MM.1S (cell line): ENCODE measurements at regions not wholly inside any gene's neighbourhood (a gene's known extent, or its start where the extent isn't known, plus 50 kb on each side); places are given as distances from the start of the nearest gene placed in this dataset.

Source experiments
- EZH2 ChIP-seq: fragments of 300-600 bp; sonication (generic); optimal IDR thresholded peaks from 2 replicates; pipeline ENCODE3; 2017; ENCODE audit warnings: low read depth, mild to moderate bottlenecking, antibody characterized with exemption, low read length, mixed read lengths
- TF ChIP-seq, protein P1 (sequence below): fragments of 300-600 bp; sonication (generic); IDR thresholded peaks from 2 replicates; pipeline ENCODE4 v1.5.1; 2016; ENCODE audit warnings: antibody characterized with exemption, low read length, mixed read lengths

GRCh38 chr2:3971652-3972192, 268.3 kb downstream of the DCDC2C start:
- TF ChIP-seq, protein P1, sequence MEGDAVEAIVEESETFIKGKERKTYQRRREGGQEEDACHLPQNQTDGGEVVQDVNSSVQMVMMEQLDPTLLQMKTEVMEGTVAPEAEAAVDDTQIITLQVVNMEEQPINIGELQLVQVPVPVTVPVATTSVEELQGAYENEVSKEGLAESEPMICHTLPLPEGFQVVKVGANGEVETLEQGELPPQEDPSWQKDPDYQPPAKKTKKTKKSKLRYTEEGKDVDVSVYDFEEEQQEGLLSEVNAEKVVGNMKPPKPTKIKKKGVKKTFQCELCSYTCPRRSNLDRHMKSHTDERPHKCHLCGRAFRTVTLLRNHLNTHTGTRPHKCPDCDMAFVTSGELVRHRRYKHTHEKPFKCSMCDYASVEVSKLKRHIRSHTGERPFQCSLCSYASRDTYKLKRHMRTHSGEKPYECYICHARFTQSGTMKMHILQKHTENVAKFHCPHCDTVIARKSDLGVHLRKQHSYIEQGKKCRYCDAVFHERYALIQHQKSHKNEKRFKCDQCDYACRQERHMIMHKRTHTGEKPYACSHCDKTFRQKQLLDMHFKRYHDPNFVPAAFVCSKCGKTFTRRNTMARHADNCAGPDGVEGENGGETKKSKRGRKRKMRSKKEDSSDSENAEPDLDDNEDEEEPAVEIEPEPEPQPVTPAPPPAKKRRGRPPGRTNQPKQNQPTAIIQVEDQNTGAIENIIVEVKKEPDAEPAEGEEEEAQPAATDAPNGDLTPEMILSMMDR = no peak
- no peak for TF ChIP-seq EZH2
